WI38 (cell line): ENCODE measurements at regions not wholly inside any gene's neighbourhood (a gene's known extent, or its start where the extent isn't known, plus 50 kb on each side); places are given as distances from the start of the nearest gene placed in this dataset.

Experiments used
- H3K4me3 ChIP-seq: 2 replicates; pipeline ENCODE4 v1.5.1; 2011; ENCODE audit warnings: low read depth, mild to moderate bottlenecking, control low read depth, low read length
- TF ChIP-seq, protein P1 (sequence below): IDR thresholded peaks from 2 replicates; pipeline ENCODE4 v1.5.1; 2012; ENCODE audit warnings: low read depth, mild to moderate bottlenecking, control low read depth, low read length

DNA sequence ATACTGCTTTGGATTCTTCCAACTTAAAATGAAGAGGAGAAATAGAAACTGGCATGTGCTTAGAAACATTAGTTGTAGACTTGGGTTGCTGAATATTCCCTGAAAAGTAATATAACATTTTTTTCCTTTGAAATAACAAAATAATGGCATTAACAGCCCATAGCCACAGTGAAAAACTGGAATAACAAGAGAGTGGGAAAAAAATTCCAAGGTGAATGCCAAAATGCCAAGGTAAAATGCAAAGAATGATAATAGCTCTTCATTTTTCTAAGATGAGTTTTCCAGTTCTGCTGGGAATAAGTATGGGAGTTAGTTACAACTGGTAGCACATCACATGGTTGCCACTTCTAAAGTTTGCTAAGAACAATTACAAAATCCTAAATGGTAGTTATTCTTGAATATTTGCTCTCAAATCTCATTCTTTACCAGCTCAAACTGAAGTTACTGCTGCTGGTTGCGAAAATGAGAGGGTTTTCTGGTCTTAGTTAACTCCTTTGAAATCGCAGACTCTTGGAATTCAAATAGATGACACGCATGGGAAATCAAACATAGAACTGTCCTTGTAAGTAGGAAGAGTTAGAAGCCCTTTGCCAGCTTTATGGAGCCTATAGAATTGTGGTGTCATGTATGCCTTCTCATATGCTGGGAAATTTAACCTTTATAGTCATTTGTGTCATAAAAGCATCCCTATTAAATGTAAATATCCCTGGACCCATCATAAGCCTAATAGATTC lies 165.0 kb upstream of the DCN start:
- H3K4me3 ChIP-seq, result no peak overlapping the region
- TF ChIP-seq, protein P1, sequence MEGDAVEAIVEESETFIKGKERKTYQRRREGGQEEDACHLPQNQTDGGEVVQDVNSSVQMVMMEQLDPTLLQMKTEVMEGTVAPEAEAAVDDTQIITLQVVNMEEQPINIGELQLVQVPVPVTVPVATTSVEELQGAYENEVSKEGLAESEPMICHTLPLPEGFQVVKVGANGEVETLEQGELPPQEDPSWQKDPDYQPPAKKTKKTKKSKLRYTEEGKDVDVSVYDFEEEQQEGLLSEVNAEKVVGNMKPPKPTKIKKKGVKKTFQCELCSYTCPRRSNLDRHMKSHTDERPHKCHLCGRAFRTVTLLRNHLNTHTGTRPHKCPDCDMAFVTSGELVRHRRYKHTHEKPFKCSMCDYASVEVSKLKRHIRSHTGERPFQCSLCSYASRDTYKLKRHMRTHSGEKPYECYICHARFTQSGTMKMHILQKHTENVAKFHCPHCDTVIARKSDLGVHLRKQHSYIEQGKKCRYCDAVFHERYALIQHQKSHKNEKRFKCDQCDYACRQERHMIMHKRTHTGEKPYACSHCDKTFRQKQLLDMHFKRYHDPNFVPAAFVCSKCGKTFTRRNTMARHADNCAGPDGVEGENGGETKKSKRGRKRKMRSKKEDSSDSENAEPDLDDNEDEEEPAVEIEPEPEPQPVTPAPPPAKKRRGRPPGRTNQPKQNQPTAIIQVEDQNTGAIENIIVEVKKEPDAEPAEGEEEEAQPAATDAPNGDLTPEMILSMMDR, result no peak

DNA sequence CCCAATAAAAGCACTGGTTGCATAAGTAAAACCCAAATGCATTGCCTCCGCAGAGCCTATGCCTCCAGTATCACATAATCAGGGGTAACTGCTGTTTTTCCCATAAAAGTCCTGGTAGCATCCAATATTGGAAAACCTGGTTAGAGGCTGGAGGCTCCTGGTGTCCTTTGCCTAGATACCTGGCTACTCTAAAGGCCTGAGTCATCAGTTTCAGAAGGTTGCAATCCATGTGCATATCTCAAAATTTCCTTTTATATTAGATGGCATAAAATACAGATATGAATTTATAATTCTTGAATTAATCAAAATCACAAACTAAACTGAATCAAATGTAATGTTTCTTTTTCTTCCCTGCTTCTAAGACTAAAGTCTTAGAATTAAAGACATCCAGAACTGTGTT lies 164.2 kb upstream of the DCN start:
- TF ChIP-seq, protein P1, result no peak

GRCh38 chr12:91344408-91344807 lies 161.8 kb upstream of the DCN start:
- no peak overlapping the region for H3K4me3 ChIP-seq
- TF ChIP-seq, protein P1, result no peak

More for the DNA sequence above, 164.2 kb upstream of the DCN start:
- H3K4me3 ChIP-seq, result no peak overlapping the region

DNA sequence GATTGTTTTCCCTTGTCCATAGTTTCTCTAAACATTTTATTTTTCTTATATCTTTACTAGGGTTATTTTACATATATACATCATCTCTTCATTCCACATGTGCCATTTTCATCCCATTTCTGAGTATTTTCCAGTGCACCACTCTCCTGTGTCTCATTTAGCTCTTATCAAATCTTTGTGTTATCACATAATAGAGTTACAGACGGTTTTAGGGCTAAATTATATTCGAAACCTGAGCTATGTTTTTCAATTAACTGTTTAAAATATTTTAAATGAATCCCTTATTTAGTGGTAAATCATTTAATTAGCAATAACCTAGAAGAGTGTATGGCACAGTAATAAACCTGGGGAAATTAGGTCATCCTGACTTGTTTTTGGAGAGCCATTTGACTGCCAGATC lies 160.4 kb upstream of the DCN start:
- TF ChIP-seq, protein P1, result no peak
- no peak overlapping the region for H3K4me3 ChIP-seq

- H3K4me3 ChIP-seq, result no peak overlapping the region
- TF ChIP-seq, protein P1, result no peak
Observed at GRCh38 chr12:91339106-91339505, 156.5 kb upstream of the DCN start.

DNA sequence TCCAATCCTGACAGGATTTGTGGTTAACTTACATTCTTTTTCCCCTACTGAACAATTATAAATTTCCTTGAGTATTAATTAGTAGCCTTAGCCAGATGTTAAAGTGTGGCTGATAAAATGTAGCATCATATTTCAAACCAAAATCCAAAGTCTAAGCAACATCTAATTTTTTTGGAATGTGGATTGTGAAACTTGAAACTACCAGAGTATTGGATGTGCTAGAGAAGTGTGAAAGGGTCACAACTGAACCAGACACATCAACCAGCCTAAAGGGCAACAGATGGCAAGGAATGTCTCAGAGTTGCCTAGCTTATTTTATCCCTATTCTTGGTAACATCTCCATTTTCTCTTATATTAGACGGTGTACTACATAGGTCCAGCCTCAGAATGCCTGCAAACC lies 153.1 kb upstream of the DCN start:
- TF ChIP-seq, protein P1, result no peak
- H3K4me3 ChIP-seq, result no peak overlapping the region

DNA sequence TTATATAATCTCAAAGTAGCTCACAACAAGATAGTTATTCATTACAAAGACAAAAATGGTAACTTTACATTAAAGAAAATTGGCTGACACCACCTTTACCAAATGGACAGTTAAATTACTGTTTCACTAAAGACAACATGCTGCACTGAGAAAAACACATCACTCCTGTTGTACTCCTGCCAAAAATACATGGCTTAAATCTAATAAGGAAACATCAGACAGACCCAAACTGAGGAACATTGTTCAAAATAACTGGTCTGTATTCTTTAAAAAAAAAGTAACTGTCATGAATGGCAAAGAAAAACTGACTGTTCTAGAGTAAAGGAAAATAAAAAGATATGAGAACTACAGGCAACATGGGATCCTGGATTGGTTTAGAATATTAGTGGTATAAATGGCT lies 151.3 kb upstream of the DCN start:
- TF ChIP-seq, protein P1, result no peak
- no peak overlapping the region for H3K4me3 ChIP-seq
